IMR-90 (cell line): ENCODE measurements at regions not wholly inside any gene's neighbourhood (a gene's known extent, or its start where the extent isn't known, plus 50 kb on each side); places are given as distances from the start of the nearest gene placed in this dataset.

Experiments
- ATAC-seq: fragments of 200-7000 bp; cut with Tn5 transposase; 2 replicates; pipeline ENCODE4 v1.9.1; 2020; ENCODE audit warnings: low read depth, mild to moderate bottlenecking, moderate library complexity
- BruUV-seq: library from RNA; stranded (reverse); fragments of 400-500 nt; replicated peaks from 2 replicates; lab custom pipeline; 2021; lab: Mats Ljungman, UMichigan
- CTCF ChIA-PET: fragments of 300-600 bp; formaldehyde crosslinking; extraction: SDS; loops from one replicate; lab custom pipeline; 2021; ENCODE audit warnings: antibody characterized with exemption; lab: Yijun Ruan, JAX
- POLR2A ChIA-PET: fragments of 300-600 bp; sonication (Branson Sonifier 250); formaldehyde crosslinking; loops from one replicate; lab custom pipeline; 2022; ENCODE audit warnings: antibody characterized with exemption; ENCODE audit not compliant: unreplicated experiment; lab: Charles Lee
- DNase-seq: peaks from one replicate; pipeline ENCODE4 v3.0.0; 2013
- H2AFZ ChIP-seq: replicated peaks from 2 replicates; pipeline ENCODE3; 2013; ENCODE audit warnings: low read length, mild to moderate bottlenecking; ENCODE audit not compliant: poor library complexity
- H2AK5ac ChIP-seq: 2 replicates; pipeline ENCODE4 v1.6.1; 2013; ENCODE audit warnings: low read depth, low read length, inconsistent platforms
- H2AK9ac ChIP-seq: replicated peaks from 2 replicates; pipeline ENCODE3; 2013; ENCODE audit warnings: mild to moderate bottlenecking, low read depth, low read length, moderate library complexity; ENCODE audit not compliant: poor library complexity
- H2BK120ac ChIP-seq: 2 replicates; pipeline ENCODE4 v1.6.1; 2013; ENCODE audit warnings: low read depth, low read length, inconsistent platforms
- H2BK15ac ChIP-seq: 3 replicates; pipeline ENCODE4 v1.6.1; 2013; ENCODE audit warnings: low read depth, low read length, inconsistent platforms
- H2BK20ac ChIP-seq: 2 replicates; pipeline ENCODE4 v1.6.1; 2013; ENCODE audit warnings: low read depth, mild to moderate bottlenecking, inconsistent platforms, low read length, moderate library complexity
- H2BK5ac ChIP-seq: 2 replicates; pipeline ENCODE4 v1.6.1; 2013; ENCODE audit warnings: mild to moderate bottlenecking, low read depth, low read length, inconsistent platforms; ENCODE audit not compliant: poor library complexity, severe bottlenecking
- H3K14ac ChIP-seq: replicated peaks from 2 replicates; pipeline ENCODE4 v1.6.1; 2013; ENCODE audit warnings: low read depth, low read length, inconsistent platforms
- H3K18ac ChIP-seq: 2 replicates; pipeline ENCODE4 v1.6.1; 2013; ENCODE audit warnings: low read depth, low read length, control low read depth
- H3K23ac ChIP-seq: 2 replicates; pipeline ENCODE4 v1.6.1; 2013; ENCODE audit warnings: low read depth, low read length, inconsistent platforms
- H3K27ac ChIP-seq: 2 replicates; pipeline ENCODE4 v1.5.1; 2013; ENCODE audit warnings: mild to moderate bottlenecking, control low read depth, low read length; ENCODE audit not compliant: insufficient read depth
- H3K27me3 ChIP-seq: 2 replicates; pipeline ENCODE4 v1.6.1; 2013; ENCODE audit warnings: low read length; ENCODE audit not compliant: control insufficient read depth, insufficient read depth
- H3K36me3 ChIP-seq: 2 replicates; pipeline ENCODE4 v1.6.1; 2013; ENCODE audit warnings: low read length, mixed read lengths; ENCODE audit not compliant: control insufficient read depth, insufficient read depth
- H3K4ac ChIP-seq: 2 replicates; pipeline ENCODE4 v1.6.1; 2013; ENCODE audit warnings: low read depth, low read length, inconsistent platforms
- H3K4me1 ChIP-seq: 2 replicates; pipeline ENCODE4 v1.6.1; 2013; ENCODE audit warnings: low read length, mixed read lengths; ENCODE audit not compliant: control insufficient read depth, insufficient read depth
- H3K4me2 ChIP-seq: 2 replicates; pipeline ENCODE4 v1.6.1; 2013; ENCODE audit warnings: low read depth, mild to moderate bottlenecking, control low read depth, low read length, moderate library complexity
- H3K4me3 ChIP-seq: 2 replicates; pipeline ENCODE4 v1.5.1; 2013; ENCODE audit warnings: low read depth, mild to moderate bottlenecking, control low read depth, low read length, moderate library complexity; ENCODE audit not compliant: insufficient read depth
- H3K56ac ChIP-seq: 2 replicates; pipeline ENCODE4 v1.6.1; 2013; ENCODE audit warnings: low read length, inconsistent platforms; ENCODE audit not compliant: insufficient read depth; ENCODE audit errors: extremely low read depth
- H3K79me1 ChIP-seq, 2 experiments: 2 replicates each; pipeline ENCODE4 v1.6.1; 2013; ENCODE audit warnings: low read length in 2 of 2, inconsistent platforms in 1 of 2, low read depth in 1 of 2
- H3K9ac ChIP-seq: 2 replicates; pipeline ENCODE4 v1.6.1; 2013; ENCODE audit warnings: low read depth, low read length, control low read depth
- H3K9me1 ChIP-seq: 2 replicates; pipeline ENCODE4 v1.6.1; 2013; ENCODE audit warnings: low read length, inconsistent platforms; ENCODE audit not compliant: insufficient read depth
- H3K9me3 ChIP-seq: 2 replicates; pipeline ENCODE4 v1.6.1; 2013; ENCODE audit warnings: low read length; ENCODE audit not compliant: control insufficient read depth, insufficient read depth
- H4K20me1 ChIP-seq: 2 replicates; pipeline ENCODE4 v1.6.1; 2013; ENCODE audit warnings: low read length, inconsistent platforms; ENCODE audit not compliant: insufficient read depth
- H4K5ac ChIP-seq: 2 replicates; pipeline ENCODE4 v1.6.1; 2013; ENCODE audit warnings: mild to moderate bottlenecking, low read depth, low read length, control low read depth
- H4K8ac ChIP-seq, 2 experiments: 2 replicates each; pipeline ENCODE4 v1.6.1; 2013; ENCODE audit warnings: low read depth in 2 of 2, low read length in 2 of 2, control low read depth in 1 of 2, inconsistent platforms in 1 of 2
- H4K91ac ChIP-seq: 2 replicates; pipeline ENCODE4 v1.6.1; 2013; ENCODE audit warnings: low read depth, low read length, inconsistent platforms; ENCODE audit not compliant: insufficient read depth
- BHLHE40 ChIP-seq: fragments of 150-350 bp; IDR thresholded peaks from 2 replicates; pipeline ENCODE4 v1.6.1; 2016; ENCODE audit warnings: mild to moderate bottlenecking, low read depth, low read length
- CEBPB ChIP-seq: IDR thresholded peaks from 2 replicates; pipeline ENCODE4 v1.6.1; 2012; ENCODE audit warnings: low read depth, low read length, improper control_type of control experiment
- MXI1 ChIP-seq: IDR thresholded peaks from 2 replicates; pipeline ENCODE4 v1.6.1; 2012; ENCODE audit warnings: low read depth, mild to moderate bottlenecking, low read length, moderate library complexity, borderline replicate concordance
- NFE2L2 ChIP-seq: fragments of 150-350 bp; IDR thresholded peaks from 2 replicates; pipeline ENCODE4 v1.6.1; 2016; ENCODE audit warnings: low read depth, mild to moderate bottlenecking, low read length
- POLR2A ChIP-seq: IDR thresholded peaks from 2 replicates; pipeline ENCODE4 v1.6.1; 2012; ENCODE audit warnings: mild to moderate bottlenecking, low read depth, low read length
- RAD21 ChIP-seq: IDR thresholded peaks from 2 replicates; pipeline ENCODE4 v1.6.1; 2012; ENCODE audit warnings: low read length, improper control_type of control experiment
- RCOR1 ChIP-seq: IDR thresholded peaks from 2 replicates; pipeline ENCODE4 v1.6.1; 2012; ENCODE audit warnings: mild to moderate bottlenecking, low read length, improper control_type of control experiment; ENCODE audit not compliant: insufficient replicate concordance
- RFX5 ChIP-seq: IDR thresholded peaks from 2 replicates; pipeline ENCODE4 v1.8.0; 2012; ENCODE audit warnings: low read depth, mild to moderate bottlenecking, low read length, moderate library complexity
- SMC3 ChIP-seq: fragments of 150-350 bp; IDR thresholded peaks from 2 replicates; pipeline ENCODE4 v1.6.1; 2016; ENCODE audit warnings: low read depth, mild to moderate bottlenecking, antibody characterized with exemption, low read length, moderate library complexity
- WGBS, 2 experiments: methylation state at CpG; one replicate each; pipeline versions ENCODE4 v1.1.5 to v1.1.7; 2013; ENCODE audit warnings: missing lambda C conversion rate in 2 of 2; ENCODE audit not compliant: insufficient read length in 1 of 2; ENCODE audit errors: extremely low coverage in 2 of 2; 5-methylcytosine and 5-hydroxymethylcytosine counted together
- dilution Hi-C: fragments of 300-500 bp; cut with HindIII; formaldehyde crosslinking; loops from one replicate; pipeline ENCODE4 v1.14.3; 2018; ENCODE audit warnings: low sequenced_read_pairs; ENCODE audit not compliant: unreplicated experiment
- in situ Hi-C: fragments of 300-500 bp; cut with MboI; formaldehyde crosslinking; loops from 3 replicates; pipeline ENCODE4 v1.14.3; 2019; ENCODE audit warnings: low sequenced_read_pairs, inconsistent platforms, mixed read lengths
- intact Hi-C: fragments of 100-400 bp; cut with micrococcal nuclease; formaldehyde crosslinking; loops from 2 replicates; pipeline ENCODE4 v1.10.0; 2022
- TF ChIP-seq, protein P1 (sequence below): fragments of 150-350 bp; IDR thresholded peaks from 2 replicates; pipeline ENCODE4 v1.6.1; 2016; ENCODE audit warnings: low read depth, mild to moderate bottlenecking, low read length, moderate library complexity, borderline replicate concordance
- TF ChIP-seq, protein P2 (sequence below): fragments of 150-350 bp; IDR thresholded peaks from 2 replicates; pipeline ENCODE4 v1.6.1; 2017; ENCODE audit warnings: mild to moderate bottlenecking, antibody characterized with exemption, low read length, low read depth

DNA sequence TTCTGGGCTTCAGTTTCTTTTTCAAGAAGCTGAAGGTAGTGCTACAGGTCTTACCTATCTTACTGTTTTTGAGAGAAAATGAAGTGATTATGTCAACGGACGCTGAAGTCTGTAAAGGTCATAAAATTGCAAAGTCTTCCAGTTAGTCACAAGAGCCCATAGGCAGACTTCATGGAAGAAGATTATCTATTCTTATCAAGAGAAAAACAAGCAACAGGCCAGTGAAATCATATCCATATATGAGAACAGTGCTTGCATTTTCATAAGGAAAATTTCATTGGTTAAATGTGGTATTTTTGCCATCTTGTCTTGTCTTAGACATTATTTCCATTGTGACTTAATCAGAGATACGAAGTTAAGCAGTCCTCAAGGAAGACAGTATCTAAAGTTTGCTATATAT lies 412.7 kb upstream of the SEL1L start:
- in situ Hi-C loops (no loop called here), dilution Hi-C loops (no loop called here), intact Hi-C loops (no loop called here)
- no peak overlapping the region for H2BK120ac ChIP-seq
- no peak overlapping the region for H4K5ac ChIP-seq
- no peak overlapping the region for H2AFZ ChIP-seq
- H3K4ac ChIP-seq: no peak overlapping the region
- no peak overlapping the region for H3K27ac ChIP-seq
- H3K9ac ChIP-seq: no peak overlapping the region
- POLR2A ChIA-PET: no interaction called here
- no peak overlapping the region for H3K4me3 ChIP-seq
- H3K14ac ChIP-seq: no peak overlapping the region
- no peaks in the 10 kb centered on the region for H3K27me3 ChIP-seq
- H3K9me3 ChIP-seq: peaks cover 11% of the 10 kb centered on the region; the same call in 1 of the 2 replicates
- no CpG with 5 or more reads among the region's 3 CpGs for WGBS, 2 experiments
- no peak for DNase-seq
- no peak overlapping the region for H3K4me2 ChIP-seq
- BruUV-seq: no TSS peak
- CTCF ChIA-PET: no interaction called here
- no peaks in the 10 kb centered on the region for H3K36me3 ChIP-seq
- H2BK15ac ChIP-seq: no peak overlapping the region
- H2BK5ac ChIP-seq: no peak overlapping the region
- no peak for ATAC-seq
- no peak overlapping the region for H2AK5ac ChIP-seq
- H4K8ac ChIP-seq: no peak overlapping the region
- no peak overlapping the region for H4K91ac ChIP-seq
- TF ChIP-seq, protein P1, sequence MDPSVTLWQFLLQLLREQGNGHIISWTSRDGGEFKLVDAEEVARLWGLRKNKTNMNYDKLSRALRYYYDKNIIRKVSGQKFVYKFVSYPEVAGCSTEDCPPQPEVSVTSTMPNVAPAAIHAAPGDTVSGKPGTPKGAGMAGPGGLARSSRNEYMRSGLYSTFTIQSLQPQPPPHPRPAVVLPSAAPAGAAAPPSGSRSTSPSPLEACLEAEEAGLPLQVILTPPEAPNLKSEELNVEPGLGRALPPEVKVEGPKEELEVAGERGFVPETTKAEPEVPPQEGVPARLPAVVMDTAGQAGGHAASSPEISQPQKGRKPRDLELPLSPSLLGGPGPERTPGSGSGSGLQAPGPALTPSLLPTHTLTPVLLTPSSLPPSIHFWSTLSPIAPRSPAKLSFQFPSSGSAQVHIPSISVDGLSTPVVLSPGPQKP: no peak
- TF ChIP-seq RFX5 (no peak), RCOR1 (no peak), RAD21 (no peak), MXI1 (no peak), SMC3 (no peak), BHLHE40 (no peak), CEBPB (no peak), NFE2L2 (no peak), POLR2A (no peak)
- TF ChIP-seq, protein P2, sequence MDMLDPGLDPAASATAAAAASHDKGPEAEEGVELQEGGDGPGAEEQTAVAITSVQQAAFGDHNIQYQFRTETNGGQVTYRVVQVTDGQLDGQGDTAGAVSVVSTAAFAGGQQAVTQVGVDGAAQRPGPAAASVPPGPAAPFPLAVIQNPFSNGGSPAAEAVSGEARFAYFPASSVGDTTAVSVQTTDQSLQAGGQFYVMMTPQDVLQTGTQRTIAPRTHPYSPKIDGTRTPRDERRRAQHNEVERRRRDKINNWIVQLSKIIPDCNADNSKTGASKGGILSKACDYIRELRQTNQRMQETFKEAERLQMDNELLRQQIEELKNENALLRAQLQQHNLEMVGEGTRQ: no peak
- no peak overlapping the region for H2BK20ac ChIP-seq
- no peaks in the 10 kb centered on the region for H4K20me1 ChIP-seq
- no peaks in the 10 kb centered on the region for H3K4me1 ChIP-seq
- no peaks in the 10 kb centered on the region for H3K9me1 ChIP-seq
- no peak overlapping the region for H3K56ac ChIP-seq
- no peak overlapping the region for H2AK9ac ChIP-seq
- no peaks in the 10 kb centered on the region for H3K79me1 ChIP-seq
- no peak overlapping the region for H3K18ac ChIP-seq
- H3K23ac ChIP-seq: no peak overlapping the region
